GM23338 (cell line): ENCODE measurements at regions not wholly inside any gene's neighbourhood (a gene's known extent, or its start where the extent isn't known, plus 50 kb on each side); places are given as distances from the start of the nearest gene placed in this dataset.
A peak's percentile ranks its signal among the peaks of the same experiment; 100 is the strongest.

Experiments
- ATAC-seq: fragments of 200-7000 bp; cut with Tn5 transposase; 3 replicates; pipeline ENCODE4 v1.9.1; 2020
- DNase-seq: peaks from one replicate; pipeline ENCODE4 v3.0.0-alpha.2; 2015; ENCODE audit warnings: low spot score
- H2AFZ ChIP-seq: fragments of 200-600 bp; sonication (generic); 2 replicates; pipeline ENCODE4 v1.8.0; 2016; ENCODE audit warnings: antibody characterized with exemption, mild to moderate bottlenecking, moderate library complexity
- H3F3A ChIP-seq: fragments of 200-600 bp; sonication (generic); replicated peaks from 2 replicates; pipeline ENCODE4 v1.8.0; 2017; ENCODE audit warnings: antibody characterized with exemption, mixed run types, low read depth
- H3K27ac ChIP-seq: fragments of 200-600 bp; sonication (generic); 2 replicates; pipeline ENCODE4 v1.6.1; 2016; ENCODE audit warnings: low read depth
- H3K27me3 ChIP-seq: fragments of 200-600 bp; sonication (generic); 2 replicates; pipeline ENCODE4 v1.8.0; 2016; ENCODE audit warnings: mild to moderate bottlenecking, mixed run types, moderate library complexity; ENCODE audit not compliant: insufficient read depth
- H3K36me3 ChIP-seq: fragments of 200-600 bp; sonication (generic); 2 replicates; pipeline ENCODE4 v1.8.0; 2016; ENCODE audit warnings: mild to moderate bottlenecking; ENCODE audit not compliant: insufficient read depth
- H3K4me1 ChIP-seq: fragments of 200-600 bp; sonication (generic); 2 replicates; pipeline ENCODE4 v1.8.0; 2016; ENCODE audit warnings: mild to moderate bottlenecking, moderate library complexity; ENCODE audit not compliant: insufficient read depth
- H3K4me2 ChIP-seq: fragments of 200-600 bp; sonication (generic); 2 replicates; pipeline ENCODE4 v1.7.1; 2017; ENCODE audit warnings: mixed run types
- H3K4me3 ChIP-seq: fragments of 200-600 bp; sonication (generic); 2 replicates; pipeline ENCODE4 v1.6.1; 2016; ENCODE audit warnings: mixed run types
- H3K79me2 ChIP-seq: fragments of 200-600 bp; sonication (generic); replicated peaks from 2 replicates; pipeline ENCODE4 v1.8.0; 2017; ENCODE audit warnings: mild to moderate bottlenecking; ENCODE audit not compliant: insufficient read depth
- H3K9me2 ChIP-seq: fragments of 200-600 bp; sonication (generic); 2 replicates; pipeline ENCODE4 v1.8.0; 2017; ENCODE audit not compliant: insufficient read depth
- H4K20me1 ChIP-seq: fragments of 200-600 bp; sonication (generic); replicated peaks from 2 replicates; pipeline ENCODE4 v1.8.0; 2017; ENCODE audit warnings: mild to moderate bottlenecking; ENCODE audit not compliant: insufficient read depth
- H3K27ac Mint-ChIP-seq: 2 replicates; pipeline ENCODE4 v1.8.0; 2020; ENCODE audit warnings: inconsistent platforms, mild to moderate bottlenecking, moderate library complexity, mixed read lengths
- H3K27me3 Mint-ChIP-seq: 3 replicates; pipeline ENCODE4 v1.8.0; 2022; ENCODE audit warnings: low read depth, mild to moderate bottlenecking, moderate library complexity, mixed read lengths, inconsistent platforms; ENCODE audit not compliant: insufficient read depth, poor library complexity
- H3K36me3 Mint-ChIP-seq: 3 replicates; pipeline ENCODE4 v1.8.0; 2021; ENCODE audit warnings: low read depth, mild to moderate bottlenecking, inconsistent platforms, moderate library complexity, mixed read lengths
- H3K4me1 Mint-ChIP-seq: 3 replicates; pipeline ENCODE4 v1.8.0; 2020; ENCODE audit warnings: mild to moderate bottlenecking, inconsistent platforms, mixed read lengths
- H3K4me3 Mint-ChIP-seq: 3 replicates; pipeline ENCODE4 v1.8.0; 2021; ENCODE audit warnings: moderate library complexity, mild to moderate bottlenecking, inconsistent platforms, mixed read lengths
- H3K9me3 Mint-ChIP-seq: 3 replicates; pipeline ENCODE4 v1.8.0; 2020; ENCODE audit warnings: moderate library complexity, mild to moderate bottlenecking, inconsistent platforms, mixed read lengths
- CREB1 ChIP-seq: fragments of 250-450 bp; sonication (Bioruptor Pico); IDR thresholded peaks from 2 replicates; pipeline ENCODE4 v1.5.0; 2020; ENCODE audit warnings: low read depth, mild to moderate bottlenecking, moderate library complexity
- CTCF ChIP-seq, 2 experiments: fragments of 200-600 bp in 1 of 2; sonication (generic) in 1 of 2; conservative IDR thresholded peaks; 2 replicates each; pipeline versions ENCODE4 v1.5.1 to v1.6.1; 2016 to 2017; ENCODE audit warnings: antibody characterized with exemption in 2 of 2, low read depth in 2 of 2, mild to moderate bottlenecking in 2 of 2, moderate library complexity in 1 of 2
- EZH2 ChIP-seq: fragments of 200-600 bp; sonication (generic); IDR thresholded peaks from one replicate; pipeline ENCODE4 v1.8.0; 2017; ENCODE audit warnings: antibody characterized with exemption, mild to moderate bottlenecking, low read depth; ENCODE audit not compliant: unreplicated experiment
- EZH2phosphoT487 ChIP-seq: fragments of 200-600 bp; sonication (generic); IDR thresholded peaks from one replicate; pipeline ENCODE4 v1.8.1; 2018; ENCODE audit warnings: antibody characterized with exemption; ENCODE audit not compliant: unreplicated experiment
- JUNB ChIP-seq: IDR thresholded peaks from one replicate; pipeline ENCODE4 v1.6.1; 2016; ENCODE audit warnings: antibody characterized with exemption; ENCODE audit not compliant: unreplicated experiment
- NANOG ChIP-seq: IDR thresholded peaks from 2 replicates; pipeline ENCODE4 v1.6.1; 2016; ENCODE audit warnings: antibody characterized with exemption, borderline replicate concordance
- POLR2AphosphoS5 ChIP-seq: IDR thresholded peaks from 2 replicates; pipeline ENCODE4 v1.6.1; 2016; ENCODE audit warnings: antibody characterized with exemption, low read depth
- REST ChIP-seq: IDR thresholded peaks from one replicate; pipeline ENCODE4 v1.6.1; 2018; ENCODE audit warnings: antibody characterized with exemption; ENCODE audit not compliant: unreplicated experiment
- STAT1 ChIP-seq: IDR thresholded peaks from one replicate; pipeline ENCODE4 v1.6.1; 2016; ENCODE audit warnings: antibody characterized with exemption; ENCODE audit not compliant: unreplicated experiment
- ZNF114 ChIP-seq: fragments of 250-450 bp; sonication (Bioruptor Pico); IDR thresholded peaks from 2 replicates; pipeline ENCODE4 v1.5.0; 2020; ENCODE audit warnings: mild to moderate bottlenecking, moderate library complexity
- ZNF331 ChIP-seq: fragments of 250-450 bp; sonication (Bioruptor Pico); IDR thresholded peaks from 2 replicates; pipeline ENCODE4 v1.5.0; 2020; ENCODE audit warnings: low read depth, mild to moderate bottlenecking, moderate library complexity
- ZNF462 ChIP-seq: fragments of 250-450 bp; sonication (Bioruptor Pico); IDR thresholded peaks from 2 replicates; pipeline ENCODE4 v1.5.0; 2020; ENCODE audit warnings: mild to moderate bottlenecking, moderate library complexity
- TF ChIP-seq, protein P1 (sequence below): IDR thresholded peaks from 2 replicates; pipeline ENCODE4 v1.6.1; 2016; ENCODE audit warnings: antibody characterized with exemption

DNA sequence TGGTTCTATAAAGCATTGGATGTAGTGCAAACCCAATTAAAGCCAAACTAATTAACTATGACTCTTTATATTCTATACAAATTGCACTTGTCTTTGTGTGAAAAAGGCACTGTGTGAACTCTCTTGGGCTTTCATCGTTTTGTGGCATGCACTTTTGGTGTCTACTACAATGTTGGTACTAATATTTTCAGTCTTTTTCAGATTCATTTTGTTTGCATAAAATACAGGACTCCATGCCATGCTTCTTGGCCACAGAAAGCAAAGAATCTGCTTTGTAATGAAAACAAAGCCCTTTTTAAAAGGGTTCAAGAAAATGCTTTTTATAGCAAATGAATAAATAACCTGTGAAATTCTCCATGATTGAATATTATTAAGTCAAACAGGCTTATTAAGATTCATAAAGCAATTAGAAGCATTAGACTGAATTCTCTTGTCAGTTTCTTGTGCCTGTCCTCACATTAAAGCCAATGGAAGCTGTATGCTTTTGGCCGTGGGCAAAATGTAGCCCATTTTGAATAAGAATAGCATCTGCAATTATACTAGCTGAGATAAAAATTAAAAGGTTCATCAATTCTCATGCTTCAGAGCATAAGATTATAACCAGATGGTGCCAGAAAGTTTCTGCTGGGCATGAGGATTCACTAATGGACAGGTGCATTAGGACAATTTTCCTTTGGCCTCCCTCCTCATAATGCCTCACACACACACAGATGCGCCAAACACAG lies 1665.2 kb downstream of the SUCLG1 start:
- H3K4me1 Mint-ChIP-seq, result 0 out of 3 replicates have a peak, but pooled peaks cover 2% of the 10 kb centered on the region
- H3K27me3 ChIP-seq, result no peaks in the 10 kb centered on the region
- no peak overlapping the region for H3K27ac ChIP-seq
- no peaks in the 10 kb centered on the region for H3F3A ChIP-seq
- ATAC-seq (no peak), DNase-seq (no peak)
- no peak overlapping the region for H3K27ac Mint-ChIP-seq
- H3K36me3 ChIP-seq, result no peaks in the 10 kb centered on the region
- no peak overlapping the region for H3K4me3 Mint-ChIP-seq
- H4K20me1 ChIP-seq, result no peaks in the 10 kb centered on the region
- H3K79me2 ChIP-seq, result no peaks in the 10 kb centered on the region
- H3K4me3 ChIP-seq, result no peak overlapping the region
- H3K9me3 Mint-ChIP-seq, result no peaks in the 10 kb centered on the region
- no peaks in the 10 kb centered on the region for H3K27me3 Mint-ChIP-seq
- H3K9me2 ChIP-seq, result no peaks in the 10 kb centered on the region; the same call in 1 of the 2 replicates
- H3K4me1 ChIP-seq, result 0 out of 2 replicates have a peak, but pooled peaks cover 4% of the 10 kb centered on the region
- peak overlapping the region; percentile 40; the same call in 1 of the 2 replicates for H2AFZ ChIP-seq
- TF ChIP-seq STAT1 (no peak), NANOG (no peak), ZNF114 (no peak), CREB1 (CRISPR knock-in tag) (no peak), POLR2AphosphoS5 (no peak), REST (no peak), EZH2phosphoT487 (no peak), JUNB (no peak), ZNF331 (CRISPR knock-in tag) (no peak), ZNF462 (CRISPR knock-in tag) (no peak), CTCF (conservative IDR thresholded peaks at IDR 0.05; ENCODE audit: low read depth in 2 of 2) (no peak), EZH2 (no peak)
- TF ChIP-seq, protein P1, sequence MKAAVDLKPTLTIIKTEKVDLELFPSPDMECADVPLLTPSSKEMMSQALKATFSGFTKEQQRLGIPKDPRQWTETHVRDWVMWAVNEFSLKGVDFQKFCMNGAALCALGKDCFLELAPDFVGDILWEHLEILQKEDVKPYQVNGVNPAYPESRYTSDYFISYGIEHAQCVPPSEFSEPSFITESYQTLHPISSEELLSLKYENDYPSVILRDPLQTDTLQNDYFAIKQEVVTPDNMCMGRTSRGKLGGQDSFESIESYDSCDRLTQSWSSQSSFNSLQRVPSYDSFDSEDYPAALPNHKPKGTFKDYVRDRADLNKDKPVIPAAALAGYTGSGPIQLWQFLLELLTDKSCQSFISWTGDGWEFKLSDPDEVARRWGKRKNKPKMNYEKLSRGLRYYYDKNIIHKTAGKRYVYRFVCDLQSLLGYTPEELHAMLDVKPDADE, result no peak
- no peaks in the 10 kb centered on the region for H3K36me3 Mint-ChIP-seq
- no peak overlapping the region for H3K4me2 ChIP-seq
